GM19351 (cell line): ENCODE measurements at regions not wholly inside any gene's neighbourhood (a gene's known extent, or its start where the extent isn't known, plus 50 kb on each side); places are given as distances from the start of the nearest gene placed in this dataset.

Experiments
- ATAC-seq: cut with Tn5 transposase; IDR thresholded peaks from one replicate; pipeline ENCODE4 v1.9.1; 2021; ENCODE audit warnings: mild to moderate bottlenecking, moderate library complexity; ENCODE audit not compliant: unreplicated experiment

GRCh38 chr2:82896117-82896516 is 1563.0 kb downstream of the SUCLG1 start:
- ATAC-seq = no peak

- ATAC-seq = no peak
Measured at GRCh38 chr2:82893190-82893589, 1565.9 kb downstream of the SUCLG1 start.

GRCh38 chr2:82879803-82880202 is 1579.3 kb downstream of the SUCLG1 start:
- no peak for ATAC-seq

GRCh38 chr2:82875858-82876257 is 1583.2 kb downstream of the SUCLG1 start:
- no peak for ATAC-seq

- no peak for ATAC-seq
Measured at GRCh38 chr2:82857967-82858366, 1601.1 kb downstream of the SUCLG1 start.

- ATAC-seq = no peak
Measured at GRCh38 chr2:82853299-82853698, 1605.8 kb downstream of the SUCLG1 start.

GRCh38 chr2:82852787-82853186 is 1606.3 kb downstream of the SUCLG1 start:
- no peak for ATAC-seq

- ATAC-seq = no peak
Measured at GRCh38 chr2:82848285-82848684, 1610.8 kb downstream of the SUCLG1 start.

GRCh38 chr2:82839036-82839435 is 1620.0 kb downstream of the SUCLG1 start:
- ATAC-seq = no peak

- ATAC-seq = no peak
Measured at GRCh38 chr2:82837588-82838304, 1621.3 kb downstream of the SUCLG1 start.

- ATAC-seq = no peak
Measured at GRCh38 chr2:82834893-82835292, 1624.2 kb downstream of the SUCLG1 start.

GRCh38 chr2:82827426-82827825 is 1631.7 kb downstream of the SUCLG1 start:
- ATAC-seq = no peak

GRCh38 chr2:82826437-82826836 is 1632.6 kb downstream of the SUCLG1 start:
- no peak for ATAC-seq

- ATAC-seq = no peak
Measured at GRCh38 chr2:82825410-82826090, 1633.5 kb downstream of the SUCLG1 start.

- ATAC-seq = no peak
Measured at GRCh38 chr2:82823892-82824291, 1635.2 kb downstream of the SUCLG1 start.

- ATAC-seq = no peak
Measured at GRCh38 chr2:82819951-82820350, 1639.1 kb downstream of the SUCLG1 start.

- no peak for ATAC-seq
Measured at GRCh38 chr2:82814146-82814545, 1644.9 kb downstream of the SUCLG1 start.

- no peak for ATAC-seq
Measured at GRCh38 chr2:82811946-82812345, 1647.1 kb downstream of the SUCLG1 start.

GRCh38 chr2:82803307-82803706 is 1655.8 kb downstream of the SUCLG1 start:
- ATAC-seq = no peak

GRCh38 chr2:82797469-82797868 is 1661.6 kb downstream of the SUCLG1 start:
- no peak for ATAC-seq

GRCh38 chr2:82796132-82796531 is 1662.9 kb downstream of the SUCLG1 start:
- ATAC-seq = no peak

GRCh38 chr2:82795446-82795845 is 1663.6 kb downstream of the SUCLG1 start:
- ATAC-seq = no peak
